Astrocyte of the cerebellum (primary cell): ENCODE measurements at regions not wholly inside any gene's neighbourhood (a gene's known extent, or its start where the extent isn't known, plus 50 kb on each side); places are given as distances from the start of the nearest gene placed in this dataset.

ENCODE experiments used
- DNase-seq: peaks from one replicate; pipeline ENCODE4 v3.0.0-alpha.2; 2011; ENCODE audit warnings: low read depth
- H3K4me3 ChIP-seq: 2 replicates; pipeline ENCODE4 v1.5.1; 2011; ENCODE audit warnings: mild to moderate bottlenecking, low read depth, low read length, moderate library complexity
- CTCF ChIP-seq: IDR thresholded peaks from 2 replicates; pipeline ENCODE4 v1.5.1; 2012; ENCODE audit warnings: low read length, low read depth, moderate library complexity, mild to moderate bottlenecking; ENCODE audit errors: missing control alignments
- in situ Hi-C: cut with HindIII; loops from 2 replicates; pipeline ENCODE4 v1.10.0; 2017; ENCODE audit warnings: low sequenced_read_pairs

GRCh38 chr22:34001701-34002466 is 81.6 kb upstream of the LARGE1 start:
- H3K4me3 ChIP-seq: no peak overlapping the region
- in situ Hi-C loops: no loop called here
- no peak for TF ChIP-seq CTCF
- no peak for DNase-seq

- DNase-seq: no peak
- no peak overlapping the region for H3K4me3 ChIP-seq
- in situ Hi-C loops: no loop called here
- no peak for TF ChIP-seq CTCF
Measured at GRCh38 chr22:34004058-34004457, 83.8 kb upstream of the LARGE1 start.

GRCh38 chr22:34010259-34010658 is 90.0 kb upstream of the LARGE1 start:
- no peak for DNase-seq
- H3K4me3 ChIP-seq: no peak overlapping the region
- no peak for TF ChIP-seq CTCF
- in situ Hi-C loops: no loop called here

- no peak for DNase-seq
- no peak for TF ChIP-seq CTCF
- in situ Hi-C loops: no loop called here
- H3K4me3 ChIP-seq: no peak overlapping the region
Measured at GRCh38 chr22:34015642-34016041, 95.4 kb upstream of the LARGE1 start.

GRCh38 chr22:34017205-34017604 is 96.9 kb upstream of the LARGE1 start:
- in situ Hi-C loops: no loop called here
- no peak for DNase-seq
- H3K4me3 ChIP-seq: no peak overlapping the region
- no peak for TF ChIP-seq CTCF

- DNase-seq: no peak
- H3K4me3 ChIP-seq: no peak overlapping the region
- TF ChIP-seq CTCF: no peak
- in situ Hi-C loops: no loop called here
Measured at GRCh38 chr22:34019190-34019845, 99.0 kb upstream of the LARGE1 start.
